KOPT-K1 (cell line): ENCODE measurements at regions not wholly inside any gene's neighbourhood (a gene's known extent, or its start where the extent isn't known, plus 50 kb on each side); places are given as distances from the start of the nearest gene placed in this dataset.

ENCODE experiments used
- H3K27ac ChIP-seq: fragments of 200-600 bp; sonication (generic); 2 replicates; pipeline ENCODE4 v1.5.1; 2016; ENCODE audit warnings: antibody characterized with exemption, mild to moderate bottlenecking, low read depth, low read length; ENCODE audit not compliant: poor library complexity, severe bottlenecking
- H3K36me3 ChIP-seq: fragments of 200-600 bp; sonication (generic); 2 replicates; pipeline ENCODE4 v1.5.1; 2017; ENCODE audit warnings: antibody characterized with exemption, mild to moderate bottlenecking, low read length, moderate library complexity; ENCODE audit not compliant: insufficient read depth
- H3K9me3 ChIP-seq: fragments of 200-600 bp; sonication (generic); 2 replicates; pipeline ENCODE4 v1.5.1; 2017; ENCODE audit warnings: antibody characterized with exemption, low read length, mild to moderate bottlenecking; ENCODE audit not compliant: insufficient read depth, poor library complexity, severe bottlenecking

DNA sequence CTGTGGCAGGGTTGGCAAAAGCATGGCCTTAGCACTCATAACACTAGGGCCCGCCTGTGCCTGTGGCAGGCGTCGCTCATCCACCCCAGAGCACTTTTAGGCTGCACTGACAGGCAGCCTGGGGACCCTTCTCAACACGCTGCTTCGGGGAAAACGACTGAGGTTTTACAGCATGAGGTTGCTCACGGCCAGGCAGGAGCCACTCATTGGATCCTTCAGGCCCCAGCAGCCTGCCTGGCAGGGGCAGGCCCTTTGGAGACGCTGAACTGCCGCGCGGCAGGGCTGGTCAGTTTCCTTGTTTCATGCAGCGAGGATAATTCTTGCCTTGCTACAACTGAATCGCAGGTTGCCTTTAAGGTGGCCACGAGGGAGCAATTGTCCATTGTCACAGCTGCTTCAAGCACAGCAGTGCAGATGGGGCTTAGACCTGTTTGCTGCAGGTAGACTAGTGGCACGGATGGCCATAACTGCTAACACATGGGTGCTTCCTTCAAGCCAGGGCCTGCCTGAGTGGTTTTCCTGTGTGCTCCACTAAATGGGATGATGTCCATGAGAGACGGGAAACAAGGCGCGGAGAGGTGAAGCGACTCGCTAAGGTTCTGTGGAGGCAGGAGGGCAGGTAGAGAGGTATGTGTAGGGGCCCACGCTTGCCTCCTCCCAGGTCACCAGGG, 49.9 kb upstream of the HS6ST1 start:
- no peaks in the 10 kb centered on the region for H3K9me3 ChIP-seq
- H3K27ac ChIP-seq = no peak overlapping the region
- no peaks in the 10 kb centered on the region for H3K36me3 ChIP-seq

DNA sequence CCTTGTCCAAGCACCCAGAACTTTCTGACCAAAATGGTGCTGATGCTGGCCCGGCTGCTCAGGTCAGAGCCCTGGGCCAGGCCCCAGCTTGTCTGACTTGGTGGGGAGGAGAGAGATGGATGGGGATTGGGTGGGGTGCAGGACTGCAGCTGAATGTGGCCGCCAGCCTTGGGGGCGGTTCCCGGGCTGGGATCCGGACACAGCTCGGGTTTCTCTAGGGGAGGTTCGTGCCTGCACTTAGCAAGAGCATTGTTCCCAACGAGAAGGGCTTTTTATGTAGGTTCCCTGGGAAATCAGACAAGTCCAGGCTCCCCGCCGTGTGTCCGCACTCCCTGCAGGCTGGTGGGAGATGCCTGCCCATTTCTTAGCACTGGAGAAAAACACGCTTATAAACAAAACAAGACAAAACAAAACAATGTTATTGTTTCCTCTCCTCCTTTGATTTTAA, 50.5 kb upstream of the HS6ST1 start:
- H3K9me3 ChIP-seq = no peaks in the 10 kb centered on the region
- H3K27ac ChIP-seq = no peak overlapping the region
- H3K36me3 ChIP-seq = no peaks in the 10 kb centered on the region

DNA sequence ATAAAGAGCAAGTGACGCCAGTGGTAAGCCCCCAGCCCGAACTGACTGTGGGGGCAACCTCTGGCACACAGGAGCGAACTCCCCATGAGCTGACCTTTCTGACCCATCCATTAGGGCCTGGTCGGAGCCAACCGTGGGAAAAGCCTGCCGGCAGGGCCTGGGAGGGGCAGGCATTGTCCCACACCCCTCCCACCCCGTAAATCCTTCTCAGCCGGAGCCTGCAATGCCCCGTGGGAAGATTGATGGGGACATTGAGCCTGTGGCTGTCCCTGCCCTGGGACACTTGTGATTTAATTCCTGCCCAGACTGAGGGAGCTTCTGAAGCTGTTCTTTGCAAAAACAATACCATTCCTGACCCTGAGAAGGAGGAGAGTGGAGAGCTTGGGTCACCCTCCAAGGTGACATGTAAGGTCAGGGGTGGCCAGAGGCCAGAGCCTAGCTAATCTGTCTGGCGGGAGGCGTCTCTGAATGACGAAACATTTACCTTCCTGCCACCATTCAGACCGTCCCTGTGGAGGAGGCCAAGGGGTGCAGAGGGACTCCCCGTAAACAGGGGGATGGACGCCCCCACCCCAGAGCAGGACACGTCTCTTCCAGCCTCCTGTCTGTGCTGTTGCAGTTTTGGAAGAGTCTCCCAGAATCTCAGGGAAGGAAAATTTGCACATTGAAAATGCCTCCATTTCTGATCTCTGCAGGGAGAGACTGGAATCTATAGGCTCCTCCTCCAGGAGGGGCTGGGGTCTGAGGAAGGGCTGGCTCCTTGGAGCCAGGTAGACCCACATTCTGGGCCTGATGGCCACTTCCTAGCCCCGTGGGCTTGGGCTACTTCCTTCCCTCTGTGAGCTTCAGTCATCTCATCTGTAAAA, 51.2 kb upstream of the HS6ST1 start:
- Histone ChIP-seq H3K27ac (no peak overlapping the region), H3K36me3 (no peaks in the 10 kb centered on the region)

DNA sequence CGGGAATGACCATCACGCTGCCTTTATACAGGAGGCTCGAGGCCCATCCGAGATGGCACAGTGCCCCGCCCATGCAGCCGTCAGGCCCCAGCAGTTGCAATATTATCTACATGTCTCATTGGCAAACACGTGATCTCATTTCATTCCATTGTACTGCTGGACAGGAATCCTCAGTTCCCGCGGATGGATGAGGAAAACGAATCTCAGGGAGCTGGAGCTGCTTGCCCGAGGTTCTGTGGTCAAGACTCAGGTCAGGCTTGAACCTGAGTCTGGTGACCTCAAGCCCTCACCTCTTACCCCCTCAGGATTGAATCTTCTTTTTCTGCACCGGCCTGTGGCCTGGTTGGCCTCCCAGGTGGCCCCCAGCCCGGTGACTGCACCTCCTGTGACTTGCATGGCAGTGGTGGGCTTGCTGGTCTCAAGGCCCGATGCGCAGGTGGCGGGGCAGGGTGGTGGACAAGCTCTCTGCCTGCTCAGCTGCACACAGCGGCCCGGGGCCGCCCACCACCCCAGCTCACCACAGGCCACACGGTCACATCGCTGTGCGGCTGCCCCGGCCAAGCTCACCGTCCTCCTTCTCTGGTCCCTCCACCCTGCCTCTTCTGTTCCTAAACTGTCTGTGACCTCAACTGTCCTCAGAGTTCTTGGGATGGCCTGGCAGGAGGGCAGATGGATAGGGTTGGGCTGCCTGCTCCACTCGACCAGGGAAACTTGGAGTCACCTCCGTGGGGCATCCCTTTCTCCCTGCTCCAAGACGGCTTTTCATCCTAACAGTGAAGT, 52.0 kb upstream of the HS6ST1 start:
- Histone ChIP-seq H3K27ac (no peak overlapping the region), H3K9me3 (no peaks in the 10 kb centered on the region), H3K36me3 (no peaks in the 10 kb centered on the region)

More for the DNA sequence above, 51.2 kb upstream of the HS6ST1 start:
- H3K9me3 ChIP-seq = no peaks in the 10 kb centered on the region

DNA sequence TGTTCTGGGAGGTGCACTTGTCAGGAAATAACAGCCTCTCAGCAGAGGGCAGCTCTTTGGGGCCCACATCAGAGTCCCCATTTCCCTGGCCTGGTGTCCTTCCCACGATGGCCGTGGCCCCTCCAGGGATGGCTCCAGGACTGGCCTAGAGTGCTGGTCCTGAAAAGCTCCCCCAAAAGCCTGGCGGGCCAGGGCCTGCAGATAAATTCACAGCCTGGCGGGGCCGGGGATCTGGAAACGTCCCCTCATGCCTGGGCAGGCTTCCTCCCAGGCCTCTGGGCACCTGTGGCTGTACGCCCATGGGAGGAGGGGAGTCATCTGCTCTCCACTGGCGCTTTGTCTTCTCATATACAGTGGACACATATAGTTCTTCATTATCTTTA, 52.6 kb upstream of the HS6ST1 start:
- Histone ChIP-seq H3K27ac (no peak overlapping the region), H3K9me3 (no peaks in the 10 kb centered on the region)

DNA sequence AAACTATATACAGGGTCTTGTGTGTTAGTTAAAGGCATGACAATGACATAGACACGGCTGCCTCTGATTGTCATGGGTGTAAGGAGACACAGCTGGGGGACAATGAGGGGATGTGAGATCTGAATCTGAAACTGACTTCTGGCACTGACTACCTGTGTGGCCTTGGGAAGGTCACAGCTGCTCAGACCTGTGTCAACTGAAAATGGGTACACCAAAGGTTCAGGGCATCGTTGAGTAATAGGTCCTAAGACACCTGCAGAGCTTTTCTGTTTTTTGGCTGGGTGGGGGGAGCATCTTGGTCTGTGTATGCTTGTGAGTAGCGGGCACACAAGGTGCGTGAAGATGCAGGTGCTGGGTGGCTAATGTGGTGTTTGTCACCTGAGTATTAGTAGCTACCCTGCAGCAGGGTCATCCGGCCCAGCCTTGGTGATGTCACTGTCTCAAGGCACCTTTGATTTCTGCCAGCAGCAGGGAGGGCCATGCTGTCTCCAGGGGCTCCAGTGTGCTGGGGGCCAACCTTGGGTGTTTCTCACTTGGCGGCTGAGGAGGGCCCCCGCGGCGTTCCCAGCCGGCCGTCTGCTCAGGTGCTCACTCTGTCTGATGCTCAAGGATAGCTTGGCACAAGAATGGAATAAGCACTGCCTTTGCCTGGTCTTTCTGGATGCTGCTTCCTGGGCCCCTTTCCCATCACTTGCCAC, 53.1 kb upstream of the HS6ST1 start:
- Histone ChIP-seq H3K9me3 (no peaks in the 10 kb centered on the region), H3K36me3 (no peaks in the 10 kb centered on the region), H3K27ac (no peak overlapping the region)

More for the DNA sequence above, 52.6 kb upstream of the HS6ST1 start:
- no peaks in the 10 kb centered on the region for H3K36me3 ChIP-seq

DNA sequence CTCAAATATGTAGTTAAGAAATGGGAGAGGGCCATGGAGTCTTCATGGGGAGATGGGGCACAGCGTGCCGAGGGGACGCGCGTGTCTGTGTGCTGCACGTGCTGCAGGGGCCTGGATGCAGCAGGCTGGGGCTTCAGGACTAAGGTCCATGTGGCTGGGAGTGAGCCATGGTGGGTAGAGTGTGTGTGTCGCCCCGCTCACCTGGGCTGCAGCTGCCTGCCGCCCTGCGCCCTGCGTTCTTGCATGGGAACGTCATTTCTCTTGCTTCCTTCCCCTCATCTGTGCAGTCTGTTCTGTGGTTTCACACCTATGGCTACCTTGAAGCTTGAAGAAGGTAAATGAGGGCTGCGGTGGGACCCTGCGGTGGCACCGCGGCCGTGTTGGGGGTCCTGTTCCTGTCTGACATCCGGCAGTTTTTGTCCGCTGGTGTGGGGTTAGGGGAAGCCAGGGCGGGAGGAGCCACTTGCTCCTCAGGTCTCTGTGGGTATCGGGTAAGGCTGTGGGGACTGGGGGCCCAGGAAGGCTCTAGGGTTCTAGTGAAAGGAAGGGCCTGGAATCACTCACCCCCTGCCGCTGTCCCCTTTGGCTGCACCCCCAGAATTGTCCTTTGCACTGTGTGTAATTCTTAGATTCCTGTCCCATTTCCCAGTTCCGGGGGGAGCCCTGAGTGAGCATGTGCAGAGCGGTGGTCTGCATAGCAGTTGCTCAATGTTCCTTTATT, 54.1 kb upstream of the HS6ST1 start:
- H3K36me3 ChIP-seq = no peaks in the 10 kb centered on the region
- no peaks in the 10 kb centered on the region for H3K9me3 ChIP-seq
- H3K27ac ChIP-seq = no peak overlapping the region

DNA sequence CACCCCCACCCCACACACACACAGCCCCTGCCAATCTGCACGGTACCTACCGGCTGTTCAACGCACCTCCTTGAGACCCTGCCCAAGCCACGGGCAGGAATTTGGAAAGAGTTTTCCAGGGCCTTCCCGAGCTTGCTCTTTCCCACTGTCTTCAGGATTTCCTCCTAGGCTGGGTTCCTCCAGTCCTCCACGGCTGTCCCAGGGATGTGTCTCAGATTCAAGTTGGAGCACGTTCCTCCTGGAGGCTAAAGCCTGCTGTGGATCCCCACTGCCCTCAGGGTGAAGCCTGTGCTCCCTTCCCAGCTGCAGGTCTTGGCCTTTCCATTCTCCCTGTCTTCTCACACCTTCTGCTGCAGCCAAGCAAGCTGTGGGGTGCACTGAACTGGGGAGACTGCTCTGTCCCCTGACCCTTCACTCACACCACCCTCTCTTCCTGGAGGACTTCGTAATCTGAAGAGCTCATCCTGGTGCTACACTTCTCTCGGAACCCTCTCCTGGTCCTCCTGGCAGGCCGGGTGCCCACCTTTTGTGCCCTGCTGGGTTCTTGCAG, 54.9 kb upstream of the HS6ST1 start:
- Histone ChIP-seq H3K27ac (no peak overlapping the region), H3K9me3 (no peaks in the 10 kb centered on the region), H3K36me3 (no peaks in the 10 kb centered on the region)

DNA sequence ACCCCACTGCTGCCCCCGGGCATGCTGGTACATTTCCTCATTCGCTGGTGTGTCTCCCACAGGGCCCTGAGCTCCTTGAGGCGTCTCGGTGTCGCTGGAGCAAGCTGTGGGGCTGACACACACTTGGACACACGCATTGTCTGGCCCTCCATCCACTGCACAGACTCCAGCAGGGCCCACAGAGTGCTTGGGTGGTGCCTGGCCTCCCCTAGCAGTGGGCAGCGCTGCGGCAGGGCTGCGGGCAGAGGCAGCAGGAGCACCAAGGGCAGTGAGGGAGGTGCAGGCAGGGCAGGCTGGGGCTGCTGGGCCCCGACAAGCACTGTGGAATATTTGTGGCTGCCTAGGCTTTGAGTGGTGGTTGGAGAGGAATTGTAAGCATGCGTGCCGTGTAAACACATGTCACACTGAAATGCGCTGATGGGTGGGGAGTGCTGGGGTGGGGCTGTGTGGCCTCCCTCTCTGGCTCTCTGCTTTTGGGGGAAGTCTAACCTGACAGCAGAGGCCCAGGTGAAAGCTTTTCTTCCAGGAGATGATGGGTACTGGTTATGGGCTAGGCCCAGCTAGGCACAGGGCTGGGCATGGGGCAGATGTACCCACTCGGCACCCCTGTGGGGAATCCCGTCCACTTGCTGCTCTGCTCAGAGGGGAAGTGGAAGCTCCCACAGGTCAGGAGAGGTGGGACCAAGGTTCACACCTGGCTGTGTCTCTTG, 55.5 kb upstream of the HS6ST1 start:
- no peaks in the 10 kb centered on the region for H3K36me3 ChIP-seq
- no peaks in the 10 kb centered on the region for H3K9me3 ChIP-seq
- H3K27ac ChIP-seq = no peak overlapping the region

DNA sequence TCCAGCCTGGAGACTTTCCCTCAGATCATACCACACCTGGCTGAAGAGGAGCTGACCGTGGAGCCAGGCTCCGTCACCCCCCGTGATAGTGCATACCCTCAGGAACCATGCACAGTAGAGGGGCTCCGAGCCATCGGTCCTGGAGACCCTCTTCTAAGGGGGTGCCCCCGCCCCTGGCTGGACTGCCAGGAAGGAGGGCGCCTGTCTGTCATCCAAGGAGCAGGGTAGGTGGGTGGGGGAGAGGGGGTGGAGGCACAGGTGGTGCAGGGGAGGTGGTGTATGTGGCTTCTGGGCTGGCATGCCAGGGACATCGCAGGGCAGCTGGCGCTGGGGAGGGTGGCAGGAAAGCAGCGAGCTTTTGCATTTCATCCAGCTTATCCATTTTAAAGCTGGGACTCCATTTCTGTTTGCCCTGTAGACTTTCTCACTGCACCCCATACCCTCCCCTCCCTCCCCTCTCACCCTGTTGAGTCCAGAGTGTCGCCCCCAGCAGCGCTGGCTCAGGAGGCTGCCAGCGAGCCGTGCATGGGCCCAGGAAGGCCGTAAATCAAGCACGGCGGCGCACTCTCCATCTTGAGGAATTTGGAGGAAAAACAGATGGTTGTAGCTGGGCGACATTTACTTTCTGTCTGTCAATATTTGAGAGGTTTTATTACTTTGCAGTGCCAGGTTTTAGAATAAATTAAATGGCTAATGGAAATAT, 56.2 kb upstream of the HS6ST1 start:
- Histone ChIP-seq H3K9me3 (no peaks in the 10 kb centered on the region), H3K36me3 (no peaks in the 10 kb centered on the region), H3K27ac (no peak overlapping the region)

DNA sequence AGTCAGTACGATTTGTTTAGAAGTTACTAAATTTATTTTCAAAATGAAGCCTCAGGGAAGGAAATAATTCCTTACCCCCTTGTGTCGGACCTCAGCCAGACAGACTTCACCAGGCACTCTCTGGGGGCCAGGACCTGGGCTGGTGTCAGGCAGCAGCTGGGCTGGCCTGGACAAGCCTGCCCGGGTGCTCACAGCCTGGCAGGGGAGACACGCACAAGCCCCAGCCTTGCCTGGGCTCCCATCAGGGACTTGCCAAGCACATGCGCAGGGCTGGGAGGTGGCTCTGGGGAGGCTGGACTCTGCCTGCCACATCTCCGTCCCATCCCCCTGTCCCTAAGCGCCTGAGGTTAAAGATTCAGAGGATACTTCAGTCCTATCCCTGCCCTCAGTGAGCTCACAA, 56.8 kb upstream of the HS6ST1 start:
- H3K9me3 ChIP-seq = no peaks in the 10 kb centered on the region
- H3K27ac ChIP-seq = no peak overlapping the region

DNA sequence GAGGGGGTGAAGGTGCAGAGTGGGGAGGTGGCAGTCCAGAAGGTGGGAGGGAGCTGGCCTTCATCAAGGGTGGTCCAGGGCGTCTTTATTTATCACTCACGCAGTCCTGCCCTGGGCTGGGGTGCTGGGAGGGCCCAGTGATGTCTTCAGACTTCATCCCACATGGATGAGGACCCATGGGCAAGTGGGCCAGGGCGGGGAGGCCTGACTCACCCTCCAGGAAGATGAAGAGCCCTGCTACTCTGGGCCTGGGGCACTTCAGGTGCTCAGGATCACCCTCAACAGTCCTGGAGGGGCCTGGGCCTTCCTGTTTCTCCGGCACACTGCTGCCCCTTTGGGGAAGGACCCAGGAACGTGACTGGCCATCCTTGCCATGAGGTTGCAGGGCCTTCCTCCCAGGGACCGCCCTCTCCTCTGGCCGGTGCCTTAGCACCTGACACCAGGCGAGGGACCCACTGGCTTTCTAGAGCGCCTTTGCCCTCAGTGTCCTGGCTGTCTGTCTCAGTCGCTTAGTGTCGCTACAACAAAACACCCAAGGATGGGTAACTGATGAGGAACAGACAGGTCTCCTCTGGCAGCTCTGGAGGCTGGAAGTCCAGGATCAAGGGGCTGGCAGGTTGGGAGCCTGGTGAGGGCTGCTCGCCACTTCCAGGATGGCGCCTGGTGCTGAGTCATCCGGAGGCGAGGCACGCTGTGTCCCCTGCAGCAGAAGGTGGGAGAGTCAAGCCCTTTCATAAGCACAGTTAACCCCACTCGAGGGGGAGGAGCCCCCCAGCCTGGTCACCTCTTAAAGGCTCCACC, 57.8 kb upstream of the HS6ST1 start:
- Histone ChIP-seq H3K27ac (no peak overlapping the region), H3K36me3 (no peaks in the 10 kb centered on the region), H3K9me3 (no peaks in the 10 kb centered on the region)

More for the DNA sequence above, 56.8 kb upstream of the HS6ST1 start:
- no peaks in the 10 kb centered on the region for H3K36me3 ChIP-seq
